ENCODE measurements at regions not wholly inside any gene's neighbourhood (a gene's known extent, or its start where the extent isn't known, plus 50 kb on each side); places are given as distances from the start of the nearest gene placed in this dataset.
"Not testable (repeated sequence)": the region's sequence is repeated elsewhere in the genome, so short reads cannot be mapped to it uniquely, and the experiment has no call there.

DNA sequence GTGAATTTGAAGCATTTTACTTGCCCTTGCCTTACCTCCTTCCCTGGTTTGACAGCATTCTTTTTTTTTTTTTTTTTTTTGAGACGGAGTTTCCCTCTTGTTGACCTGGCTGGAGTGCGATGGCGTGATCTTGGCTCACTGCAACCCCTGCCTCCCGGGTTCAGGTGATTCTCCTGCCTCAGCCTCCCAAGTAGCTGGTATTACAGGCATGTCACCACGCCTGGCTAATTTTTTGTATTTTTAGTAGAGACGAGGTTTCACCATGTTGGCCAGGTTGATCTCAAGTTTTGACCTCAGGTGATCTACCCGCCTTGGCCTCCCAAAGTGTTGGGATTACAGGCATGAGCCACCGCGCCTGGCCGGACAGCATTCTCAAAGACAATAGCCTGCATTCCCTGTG lies 380.4 kb upstream of the NDST4 start:
- H3K36me3 Mint-ChIP-seq (ENCODE audit: insufficient read depth); H3K27ac Mint-ChIP-seq (ENCODE audit: low read depth); H3K4me1 Mint-ChIP-seq; H3K4me3 Mint-ChIP-seq; DNase-seq (ENCODE audit: low spot score in 2 of 2); H3K27me3 Mint-ChIP-seq; ATAC-seq (replicated peaks; ENCODE audit: extremely low read depth, poor library complexity, severe bottlenecking): not testable (repeated sequence)
- H3K9me3 Mint-ChIP-seq, result peaks cover 13% of the 10 kb centered on the region

DNA sequence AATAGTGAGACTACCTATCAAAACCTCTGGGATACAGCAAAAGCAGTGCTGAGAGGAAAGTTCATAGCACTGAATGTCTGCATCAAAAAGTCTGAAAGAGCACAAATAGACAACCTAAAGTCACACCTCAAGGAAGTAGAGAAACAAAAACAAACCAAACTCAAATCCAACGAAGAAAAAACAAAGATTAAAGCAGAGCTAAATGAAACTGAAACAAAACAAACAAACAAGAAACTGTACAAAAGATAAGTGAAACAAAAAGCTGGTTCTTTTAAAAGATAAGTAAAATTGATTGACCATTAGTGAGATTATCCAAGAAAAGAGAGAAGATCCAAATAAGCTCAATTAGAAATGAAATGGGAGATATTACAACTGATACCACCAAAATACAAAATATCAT lies 378.3 kb upstream of the NDST4 start:
- H3K4me3 Mint-ChIP-seq, result no peak overlapping the region
- ATAC-seq (replicated peaks; ENCODE audit: extremely low read depth, poor library complexity, severe bottlenecking) (no peak), DNase-seq (ENCODE audit: low spot score in 2 of 2) (no peak)
- H3K27me3 Mint-ChIP-seq, result no peaks in the 10 kb centered on the region
- H3K4me1 Mint-ChIP-seq, result no peaks in the 10 kb centered on the region
- peaks cover 18% of the 10 kb centered on the region for H3K9me3 Mint-ChIP-seq
- H3K27ac Mint-ChIP-seq (ENCODE audit: low read depth), result no peak overlapping the region
- no peaks in the 10 kb centered on the region for H3K36me3 Mint-ChIP-seq (ENCODE audit: insufficient read depth)

DNA sequence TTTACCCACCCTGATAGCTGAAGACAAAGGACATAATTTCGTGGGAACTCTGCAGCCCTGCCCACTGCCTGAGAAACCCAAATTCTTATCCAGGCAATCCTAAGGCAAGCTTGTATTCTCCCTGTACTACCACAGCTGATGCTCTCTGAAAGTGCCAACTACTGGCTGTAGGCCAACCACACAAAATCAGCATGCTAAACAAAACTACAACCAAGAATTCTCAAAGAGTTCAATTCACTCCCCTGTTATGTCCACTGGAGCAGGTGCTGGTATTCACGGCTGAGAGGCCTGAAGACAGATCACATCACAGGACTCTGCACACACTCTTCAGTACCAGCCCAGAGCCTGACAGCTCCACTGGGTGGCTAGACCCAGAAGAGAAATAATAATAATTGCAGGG lies 375.9 kb upstream of the NDST4 start:
- ATAC-seq (replicated peaks; ENCODE audit: extremely low read depth, poor library complexity, severe bottlenecking) (no peak), DNase-seq (ENCODE audit: low spot score in 2 of 2) (no peak)
- Mint-ChIP-seq H3K9me3 (peaks cover 6% of the 10 kb centered on the region), H3K4me1 (no peaks in the 10 kb centered on the region), H3K4me3 (no peak overlapping the region), H3K27me3 (no peaks in the 10 kb centered on the region), H3K36me3 (ENCODE audit: insufficient read depth) (no peaks in the 10 kb centered on the region), H3K27ac (ENCODE audit: low read depth) (no peak overlapping the region)

DNA sequence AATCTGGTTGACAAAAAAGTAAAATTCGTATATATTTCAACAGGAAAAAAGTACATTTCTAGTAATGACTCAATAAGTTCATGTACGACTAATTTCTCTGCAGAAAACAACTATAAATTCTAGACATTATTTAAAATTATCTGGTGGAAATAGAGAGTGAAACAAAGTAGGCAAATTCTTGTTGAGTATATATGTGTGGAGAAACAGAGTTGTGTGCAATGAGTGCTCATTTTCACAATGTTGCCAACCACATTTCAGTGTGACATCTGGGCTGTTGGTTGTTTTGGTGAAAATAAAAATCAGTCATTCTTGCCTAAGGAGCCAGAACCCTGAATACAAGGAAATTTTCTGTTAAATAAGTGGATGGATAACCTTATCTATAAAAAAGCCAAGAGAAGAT lies 372.0 kb upstream of the NDST4 start:
- ATAC-seq (replicated peaks; ENCODE audit: extremely low read depth, poor library complexity, severe bottlenecking), result no peak
- no peaks in the 10 kb centered on the region for H3K4me1 Mint-ChIP-seq
- no peak overlapping the region for H3K4me3 Mint-ChIP-seq
- no peaks in the 10 kb centered on the region for H3K36me3 Mint-ChIP-seq (ENCODE audit: insufficient read depth)
- no peak overlapping the region for H3K27ac Mint-ChIP-seq (ENCODE audit: low read depth)
- no peak for DNase-seq (ENCODE audit: low spot score in 2 of 2)
- no peaks in the 10 kb centered on the region for H3K27me3 Mint-ChIP-seq
- H3K9me3 Mint-ChIP-seq, result peaks cover 6% of the 10 kb centered on the region

DNA sequence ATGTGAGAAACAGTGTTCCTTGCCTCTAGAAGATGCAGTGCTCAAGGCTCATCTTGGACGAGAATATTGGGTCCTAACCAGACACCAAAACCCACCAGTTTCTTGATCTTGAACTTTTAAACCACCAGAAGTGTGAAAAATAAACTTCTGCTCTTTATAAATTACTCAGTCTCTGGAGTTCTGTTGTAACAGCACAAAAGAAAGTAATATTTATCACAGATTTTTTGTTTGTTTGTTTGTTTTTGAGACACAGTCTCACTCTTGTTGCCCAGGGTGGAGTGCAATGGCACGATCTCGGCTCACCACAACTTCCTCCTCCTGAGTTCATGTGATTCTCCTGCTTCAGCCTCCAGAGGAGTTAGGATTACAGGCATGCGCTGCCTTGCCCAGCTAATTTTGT lies 371.1 kb upstream of the NDST4 start:
- Mint-ChIP-seq H3K27me3 (no peaks in the 10 kb centered on the region), H3K4me3 (no peak overlapping the region)

DNA sequence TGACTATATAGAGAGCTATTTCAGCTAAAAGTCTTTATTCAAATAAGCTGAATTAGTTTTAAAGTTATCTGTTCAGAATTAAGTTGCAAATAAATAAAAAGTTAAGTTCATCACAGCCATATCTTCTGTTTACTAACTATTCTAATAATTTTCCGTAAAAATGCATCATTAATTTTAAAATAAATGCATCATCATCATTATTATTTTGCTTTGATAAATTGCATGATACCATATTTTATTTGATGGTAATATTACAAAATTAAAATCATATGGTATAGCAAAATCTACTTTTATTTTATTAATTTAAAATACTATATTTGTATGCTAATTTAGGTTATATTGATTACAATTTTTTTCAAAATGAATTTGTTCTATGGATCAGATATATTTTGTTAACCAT lies 357.3 kb upstream of the NDST4 start:
- no peak for DNase-seq (ENCODE audit: low spot score in 2 of 2)
- Mint-ChIP-seq H3K27ac (ENCODE audit: low read depth) (no peak overlapping the region), H3K9me3 (no peaks in the 10 kb centered on the region), H3K27me3 (no peaks in the 10 kb centered on the region), H3K4me1 (no peaks in the 10 kb centered on the region), H3K36me3 (ENCODE audit: insufficient read depth) (no peaks in the 10 kb centered on the region), H3K4me3 (no peak overlapping the region)
- no peak for ATAC-seq (replicated peaks; ENCODE audit: extremely low read depth, poor library complexity, severe bottlenecking)

More for the DNA sequence above, 371.1 kb upstream of the NDST4 start:
- DNase-seq (ENCODE audit: low spot score in 2 of 2) (no peak), ATAC-seq (replicated peaks; ENCODE audit: extremely low read depth, poor library complexity, severe bottlenecking) (no peak)
- Mint-ChIP-seq H3K9me3 (peaks cover 6% of the 10 kb centered on the region), H3K36me3 (ENCODE audit: insufficient read depth) (no peaks in the 10 kb centered on the region), H3K4me1 (no peaks in the 10 kb centered on the region), H3K27ac (ENCODE audit: low read depth) (no peak overlapping the region)

DNA sequence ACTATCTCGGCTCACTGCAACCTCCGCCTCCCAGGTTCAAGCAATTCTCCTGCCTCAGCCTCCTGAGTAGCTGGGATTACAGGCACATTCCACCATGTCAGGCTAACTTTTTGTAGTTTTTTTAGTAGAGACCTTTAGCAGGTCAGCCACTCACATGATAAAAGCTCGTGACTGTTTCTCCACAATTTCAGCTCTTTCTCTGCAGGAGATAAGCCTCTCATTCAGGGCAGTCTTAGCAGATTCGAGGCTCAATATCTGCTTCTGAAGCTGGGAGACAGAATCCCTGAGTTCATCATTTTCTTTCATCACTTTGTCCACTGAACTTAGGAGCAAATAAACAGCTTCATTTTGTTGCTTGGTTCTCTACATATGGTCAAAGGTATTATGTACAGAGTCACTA lies 345.9 kb upstream of the NDST4 start:
- H3K4me1 Mint-ChIP-seq; H3K27me3 Mint-ChIP-seq; H3K36me3 Mint-ChIP-seq (ENCODE audit: insufficient read depth); H3K27ac Mint-ChIP-seq (ENCODE audit: low read depth); H3K4me3 Mint-ChIP-seq; H3K9me3 Mint-ChIP-seq; DNase-seq (ENCODE audit: low spot score in 2 of 2); ATAC-seq (replicated peaks; ENCODE audit: extremely low read depth, poor library complexity, severe bottlenecking): not testable (repeated sequence)

DNA sequence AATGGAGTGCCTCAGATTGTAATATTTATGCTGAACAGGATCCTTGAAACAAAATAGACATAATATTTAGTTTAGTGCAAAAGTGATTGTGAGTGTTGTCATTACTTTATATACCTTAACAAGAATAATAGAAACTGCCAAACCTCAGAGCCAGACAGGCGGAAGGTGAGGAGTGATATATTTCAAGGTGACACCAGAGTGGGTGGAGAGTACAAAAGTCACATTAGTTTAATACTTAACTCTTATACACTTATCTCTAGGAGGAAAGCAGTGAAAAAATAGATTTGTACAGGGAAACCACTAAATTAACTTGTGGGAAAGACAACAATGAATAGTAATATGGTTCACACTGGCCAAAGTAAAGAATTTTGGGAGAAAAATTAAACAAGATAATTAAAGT lies 342.8 kb upstream of the NDST4 start:
- no peak overlapping the region for H3K4me3 Mint-ChIP-seq
- ATAC-seq (replicated peaks; ENCODE audit: extremely low read depth, poor library complexity, severe bottlenecking), result no peak
- no peak overlapping the region for H3K27ac Mint-ChIP-seq (ENCODE audit: low read depth)
- H3K27me3 Mint-ChIP-seq, result no peaks in the 10 kb centered on the region
- H3K9me3 Mint-ChIP-seq, result peaks cover 3% of the 10 kb centered on the region
- H3K4me1 Mint-ChIP-seq, result no peaks in the 10 kb centered on the region
- H3K36me3 Mint-ChIP-seq (ENCODE audit: insufficient read depth), result no peaks in the 10 kb centered on the region
- no peak for DNase-seq (ENCODE audit: low spot score in 2 of 2)

DNA sequence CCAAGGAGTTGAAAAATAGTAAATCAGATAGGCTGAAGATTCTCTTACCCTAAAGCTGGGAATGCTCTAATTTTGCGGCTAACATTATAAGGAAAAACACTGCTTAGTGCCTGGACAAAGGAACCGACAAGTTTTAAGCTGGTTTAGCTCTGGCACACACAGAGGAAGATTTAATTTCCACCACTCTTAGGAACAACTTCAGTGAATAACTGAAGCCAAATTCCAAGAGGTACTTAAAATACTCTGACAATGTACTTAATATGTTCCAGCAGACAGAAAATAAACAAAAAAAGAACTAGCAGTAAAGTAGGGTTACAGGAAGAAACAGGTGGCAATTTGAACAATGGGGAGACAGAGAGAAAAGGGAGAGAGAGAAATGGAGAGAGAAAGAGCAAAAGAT lies 340.8 kb upstream of the NDST4 start:
- peaks cover 11% of the 10 kb centered on the region for H3K9me3 Mint-ChIP-seq
- no peak overlapping the region for H3K27ac Mint-ChIP-seq (ENCODE audit: low read depth)
- no peaks in the 10 kb centered on the region for H3K36me3 Mint-ChIP-seq (ENCODE audit: insufficient read depth)
- no peak overlapping the region for H3K4me3 Mint-ChIP-seq
- no peaks in the 10 kb centered on the region for H3K4me1 Mint-ChIP-seq
- ATAC-seq (replicated peaks; ENCODE audit: extremely low read depth, poor library complexity, severe bottlenecking), result no peak
- no peaks in the 10 kb centered on the region for H3K27me3 Mint-ChIP-seq
- DNase-seq (ENCODE audit: low spot score in 2 of 2), result no peak

DNA sequence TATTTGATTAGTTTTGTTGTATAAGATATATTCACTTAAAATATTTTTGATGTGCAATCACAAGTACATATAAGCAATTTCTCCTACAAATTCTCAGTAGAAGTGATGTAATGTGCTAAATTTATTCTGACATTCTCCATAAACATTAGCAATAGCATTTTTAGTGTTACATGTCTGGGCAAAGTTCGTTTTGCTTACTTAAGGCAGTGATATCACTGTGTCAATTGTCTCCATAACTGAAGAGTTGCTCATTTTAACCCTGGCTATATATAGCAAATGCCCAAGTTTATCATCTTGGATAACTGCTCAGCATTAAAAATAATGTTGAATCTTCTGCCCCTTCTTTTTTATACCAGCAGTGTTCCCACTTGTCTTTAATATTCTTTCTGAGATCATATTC lies 340.0 kb upstream of the NDST4 start:
- Mint-ChIP-seq H3K9me3 (peaks cover 11% of the 10 kb centered on the region), H3K4me3 (no peak overlapping the region), H3K27ac (ENCODE audit: low read depth) (no peak overlapping the region), H3K4me1 (no peaks in the 10 kb centered on the region), H3K36me3 (ENCODE audit: insufficient read depth) (no peaks in the 10 kb centered on the region), H3K27me3 (no peaks in the 10 kb centered on the region)
- ATAC-seq (replicated peaks; ENCODE audit: extremely low read depth, poor library complexity, severe bottlenecking) (no peak), DNase-seq (ENCODE audit: low spot score in 2 of 2) (no peak)

DNA sequence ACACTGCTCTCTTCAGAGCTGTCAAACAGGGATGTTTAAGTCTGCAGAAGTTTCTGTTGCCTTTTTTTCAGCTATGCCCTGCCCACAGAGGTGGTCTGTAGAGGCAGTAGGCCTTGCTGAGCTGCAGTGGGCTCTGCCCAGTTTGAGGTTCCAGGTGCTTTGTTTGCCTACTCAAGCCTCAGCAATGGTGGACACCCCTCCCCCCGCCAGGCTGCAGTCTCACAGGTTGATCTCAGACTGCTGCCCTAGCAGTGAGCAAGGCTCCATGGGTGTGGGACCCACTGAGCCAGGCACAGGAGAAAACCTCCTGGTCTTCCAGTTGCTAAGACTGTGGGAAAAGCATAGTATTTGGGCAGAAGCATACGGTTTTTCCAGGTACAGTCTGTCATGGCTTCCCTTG lies 338.8 kb upstream of the NDST4 start:
- ATAC-seq (replicated peaks; ENCODE audit: extremely low read depth, poor library complexity, severe bottlenecking); H3K27me3 Mint-ChIP-seq; H3K4me1 Mint-ChIP-seq; H3K27ac Mint-ChIP-seq (ENCODE audit: low read depth); H3K4me3 Mint-ChIP-seq; DNase-seq (ENCODE audit: low spot score in 2 of 2); H3K36me3 Mint-ChIP-seq (ENCODE audit: insufficient read depth): not testable (repeated sequence)
- H3K9me3 Mint-ChIP-seq, result peaks cover 11% of the 10 kb centered on the region

DNA sequence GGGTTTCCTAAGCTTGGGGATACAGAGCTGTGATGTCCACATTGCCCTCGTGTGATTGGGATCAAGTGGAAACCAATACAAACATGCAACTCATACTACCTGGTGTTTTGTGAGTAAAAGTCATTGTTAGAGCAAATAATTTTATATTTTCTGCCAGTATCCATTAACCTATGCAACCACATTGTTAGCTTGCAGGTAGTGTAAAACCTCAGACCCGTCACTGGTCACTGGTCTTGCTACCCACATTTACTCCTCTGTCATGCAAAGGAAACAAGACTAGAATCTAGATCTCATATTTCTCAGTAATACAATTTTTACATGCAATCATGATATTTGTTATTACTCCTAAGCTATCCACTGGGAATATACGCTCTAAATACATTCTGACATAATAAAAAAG lies 324.3 kb upstream of the NDST4 start:
- no peak for ATAC-seq (replicated peaks; ENCODE audit: extremely low read depth, poor library complexity, severe bottlenecking)
- Mint-ChIP-seq H3K4me3 (no peak overlapping the region), H3K9me3 (peaks cover 5% of the 10 kb centered on the region), H3K36me3 (ENCODE audit: insufficient read depth) (peaks cover 1% of the 10 kb centered on the region), H3K27ac (ENCODE audit: low read depth) (no peak overlapping the region), H3K4me1 (no peaks in the 10 kb centered on the region), H3K27me3 (no peaks in the 10 kb centered on the region)
- no peak for DNase-seq (ENCODE audit: low spot score in 2 of 2)

DNA sequence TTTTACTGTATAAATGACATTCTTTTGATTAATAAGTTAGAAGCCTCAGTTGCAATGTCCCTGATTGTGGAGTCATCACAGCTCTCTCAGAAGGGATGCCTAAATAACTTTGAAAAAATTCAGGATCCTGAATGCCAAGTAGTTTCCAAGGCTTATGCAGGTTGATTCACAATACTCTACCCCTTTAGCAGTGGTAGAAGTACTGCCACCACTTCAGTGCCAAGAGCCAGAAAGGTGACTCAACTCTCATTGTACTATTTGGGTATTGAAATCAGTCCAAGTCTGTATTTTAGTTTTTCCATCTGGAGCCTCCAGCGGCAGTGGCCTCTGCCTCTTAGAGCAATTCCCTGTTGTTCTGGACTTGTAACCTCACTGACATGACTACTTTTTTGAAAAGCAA lies 320.1 kb upstream of the NDST4 start:
- Mint-ChIP-seq H3K27ac (ENCODE audit: low read depth) (no peak overlapping the region), H3K27me3 (no peaks in the 10 kb centered on the region), H3K4me1 (no peaks in the 10 kb centered on the region), H3K4me3 (no peak overlapping the region), H3K9me3 (peaks cover 5% of the 10 kb centered on the region), H3K36me3 (ENCODE audit: insufficient read depth) (peaks cover 1% of the 10 kb centered on the region)
- DNase-seq (ENCODE audit: low spot score in 2 of 2) (no peak), ATAC-seq (replicated peaks; ENCODE audit: extremely low read depth, poor library complexity, severe bottlenecking) (no peak)

DNA sequence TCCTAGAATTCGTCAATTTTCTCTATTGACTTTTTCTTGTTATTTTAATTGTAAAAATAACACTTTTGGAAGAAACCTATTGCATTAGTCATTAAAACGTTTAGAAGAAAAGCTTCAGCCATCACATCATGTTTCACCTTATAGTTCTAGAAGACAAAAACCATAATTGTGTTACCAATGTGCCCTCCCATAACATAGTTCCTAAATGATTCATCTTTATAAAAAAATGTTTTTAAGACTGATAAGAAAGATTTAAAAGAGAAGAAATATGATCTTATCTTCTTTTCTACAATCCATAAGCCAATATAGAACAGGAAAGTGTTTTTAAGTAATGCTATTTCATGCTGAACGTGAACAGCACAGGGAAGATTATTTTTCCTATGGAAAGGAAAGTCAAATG lies 316.6 kb upstream of the NDST4 start:
- DNase-seq (ENCODE audit: low spot score in 2 of 2), result no peak
- H3K27ac Mint-ChIP-seq (ENCODE audit: low read depth), result no peak overlapping the region
- no peaks in the 10 kb centered on the region for H3K36me3 Mint-ChIP-seq (ENCODE audit: insufficient read depth)
- ATAC-seq (replicated peaks; ENCODE audit: extremely low read depth, poor library complexity, severe bottlenecking), result no peak
- no peak overlapping the region for H3K4me3 Mint-ChIP-seq
- H3K27me3 Mint-ChIP-seq, result no peaks in the 10 kb centered on the region
- no peaks in the 10 kb centered on the region for H3K4me1 Mint-ChIP-seq
- peaks cover 4% of the 10 kb centered on the region for H3K9me3 Mint-ChIP-seq
